NB4 (cell line): ENCODE measurements at regions not wholly inside any gene's neighbourhood (a gene's known extent, or its start where the extent isn't known, plus 50 kb on each side); places are given as distances from the start of the nearest gene placed in this dataset.

Source experiments
- MYC ChIP-seq: IDR thresholded peaks from 2 replicates; pipeline ENCODE4 v1.6.1; 2011; ENCODE audit warnings: low read depth, low read length
- POLR2A ChIP-seq: IDR thresholded peaks from 2 replicates; pipeline ENCODE4 v1.6.1; 2011; ENCODE audit warnings: mild to moderate bottlenecking; ENCODE audit not compliant: insufficient read length; ENCODE audit errors: extremely low read depth
- TF ChIP-seq, protein P1 (sequence below): IDR thresholded peaks from 2 replicates; pipeline ENCODE4 v1.6.1; 2011; ENCODE audit warnings: low read depth, low read length
- TF ChIP-seq, protein P2 (sequence below): IDR thresholded peaks from one replicate; pipeline ENCODE4 v1.5.1; 2012; ENCODE audit warnings: low read depth, low read length

DNA sequence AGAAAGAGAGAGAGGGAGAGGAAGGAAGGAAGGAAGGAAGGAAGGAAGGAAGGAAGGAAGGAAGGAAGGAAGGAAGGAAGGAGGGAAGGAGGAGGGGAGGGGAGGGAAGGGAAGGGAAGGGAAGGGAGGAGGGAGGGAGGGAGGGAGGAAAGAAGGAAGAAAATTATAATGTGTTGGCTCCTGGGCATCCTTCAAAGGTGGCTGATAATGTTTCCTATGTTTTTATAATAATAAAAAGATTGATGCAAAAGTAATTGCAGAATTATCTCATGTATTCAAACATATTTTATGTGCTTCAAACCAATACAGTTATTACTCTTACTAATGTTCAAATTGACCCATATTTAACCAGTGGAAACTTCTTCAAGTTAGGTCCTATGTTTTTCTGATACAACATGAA, 260.9 kb downstream of the LNPK start:
- TF ChIP-seq, protein P1, sequence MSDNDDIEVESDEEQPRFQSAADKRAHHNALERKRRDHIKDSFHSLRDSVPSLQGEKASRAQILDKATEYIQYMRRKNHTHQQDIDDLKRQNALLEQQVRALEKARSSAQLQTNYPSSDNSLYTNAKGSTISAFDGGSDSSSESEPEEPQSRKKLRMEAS = no peak
- TF ChIP-seq, protein P2, sequence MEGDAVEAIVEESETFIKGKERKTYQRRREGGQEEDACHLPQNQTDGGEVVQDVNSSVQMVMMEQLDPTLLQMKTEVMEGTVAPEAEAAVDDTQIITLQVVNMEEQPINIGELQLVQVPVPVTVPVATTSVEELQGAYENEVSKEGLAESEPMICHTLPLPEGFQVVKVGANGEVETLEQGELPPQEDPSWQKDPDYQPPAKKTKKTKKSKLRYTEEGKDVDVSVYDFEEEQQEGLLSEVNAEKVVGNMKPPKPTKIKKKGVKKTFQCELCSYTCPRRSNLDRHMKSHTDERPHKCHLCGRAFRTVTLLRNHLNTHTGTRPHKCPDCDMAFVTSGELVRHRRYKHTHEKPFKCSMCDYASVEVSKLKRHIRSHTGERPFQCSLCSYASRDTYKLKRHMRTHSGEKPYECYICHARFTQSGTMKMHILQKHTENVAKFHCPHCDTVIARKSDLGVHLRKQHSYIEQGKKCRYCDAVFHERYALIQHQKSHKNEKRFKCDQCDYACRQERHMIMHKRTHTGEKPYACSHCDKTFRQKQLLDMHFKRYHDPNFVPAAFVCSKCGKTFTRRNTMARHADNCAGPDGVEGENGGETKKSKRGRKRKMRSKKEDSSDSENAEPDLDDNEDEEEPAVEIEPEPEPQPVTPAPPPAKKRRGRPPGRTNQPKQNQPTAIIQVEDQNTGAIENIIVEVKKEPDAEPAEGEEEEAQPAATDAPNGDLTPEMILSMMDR = no peak
- no peak for TF ChIP-seq POLR2A
- TF ChIP-seq MYC = no peak
